Lung (tissue), 11 donors: ENCODE measurements at regions not wholly inside any gene's neighbourhood (a gene's known extent, or its start where the extent isn't known, plus 50 kb on each side); places are given as distances from the start of the nearest gene placed in this dataset.

ENCODE experiments used
- ATAC-seq: fragments of 200-7000 bp; cut with Tn5 transposase; one replicate; pipeline ENCODE4 v1.9.1; 2020; ENCODE audit warnings: moderate number of reproducible peaks; ENCODE audit not compliant: insufficient read depth, low FRiP score
- DNase-seq, 3 donors: peaks; one replicate each; pipeline ENCODE4 v3.0.0-alpha.2; 2013 to 2017
- H3K27ac ChIP-seq, 2 donors: one replicate each; pipeline ENCODE4 v1.5.1; 2013; ENCODE audit warnings: mild to moderate bottlenecking in 2 of 2, moderate library complexity in 2 of 2, control low read depth in 1 of 2, inconsistent platforms in 1 of 2, low read depth in 1 of 2, low read length in 1 of 2
- H3K27me3 ChIP-seq, 3 donors: one replicate each; pipeline ENCODE4 v1.5.1; 2013; ENCODE audit warnings: low read length in 2 of 3; ENCODE audit not compliant: control insufficient read depth in 3 of 3, insufficient read depth in 3 of 3
- H3K36me3 ChIP-seq, 4 donors: one replicate each; pipeline ENCODE4 v1.5.1; 2013; ENCODE audit warnings: low read length in 4 of 4, mild to moderate bottlenecking in 1 of 4, moderate library complexity in 1 of 4; ENCODE audit not compliant: control insufficient read depth in 4 of 4, insufficient read depth in 4 of 4
- H3K4me1 ChIP-seq, 5 donors: one replicate each; pipeline ENCODE4 v1.5.1; 2013; ENCODE audit warnings: low read length in 5 of 5, mild to moderate bottlenecking in 2 of 5, moderate library complexity in 1 of 5; ENCODE audit not compliant: control insufficient read depth in 5 of 5, insufficient read depth in 5 of 5
- H3K4me3 ChIP-seq: one replicate; pipeline ENCODE4 v1.5.1; 2013; ENCODE audit warnings: mild to moderate bottlenecking, control low read depth, moderate library complexity
- H3K9ac ChIP-seq, 2 donors: one replicate each; pipeline ENCODE4 v1.5.1; 2013; ENCODE audit warnings: low read length in 2 of 2, control low read depth in 1 of 2; ENCODE audit not compliant: insufficient read depth in 1 of 2
- H3K9me3 ChIP-seq, 4 donors: one replicate each; pipeline ENCODE4 v1.5.1; 2013; ENCODE audit warnings: low read length in 3 of 4, mild to moderate bottlenecking in 1 of 4, moderate library complexity in 1 of 4; ENCODE audit not compliant: control insufficient read depth in 4 of 4, insufficient read depth in 3 of 4
- CTCF ChIP-seq: IDR thresholded peaks from 2 replicates; pipeline ENCODE4 v1.5.1; 2012; ENCODE audit warnings: mild to moderate bottlenecking; ENCODE audit errors: control extremely low read depth, extremely low read depth
- WGBS, 2 donors: extraction: QIAGEN DNeasy Blood & Tissue Kit; methylation state at CpG; one replicate each; pipeline ENCODE4 v1.1.7; 2013; 5-methylcytosine and 5-hydroxymethylcytosine counted together
- donor health status: control.
- donor health status: control.
- donor health status: Bipolar disorder and iron deficiency.
- donor health status: healthy.
- donor health status: DM: yes; HTN: yes; CAD: no.

- no peak for ATAC-seq
- DNase-seq: no peak
- WGBS, 2 donors: 90 to 93% methylated on average over 2 of the region's 2 CpGs
- Histone ChIP-seq H3K9me3 (no peaks in the 10 kb centered on the region), H3K4me1 (no peaks in the 10 kb centered on the region), H3K9ac (no peak overlapping the region), H3K4me3 (no peak overlapping the region), H3K27ac (no peak overlapping the region), H3K36me3 (no peaks in the 10 kb centered on the region), H3K27me3 (no peaks in the 10 kb centered on the region)
- TF ChIP-seq CTCF: no peak
Measured at GRCh38 chr6:95142101-95142500, 435.2 kb upstream of the MANEA start.

DNA sequence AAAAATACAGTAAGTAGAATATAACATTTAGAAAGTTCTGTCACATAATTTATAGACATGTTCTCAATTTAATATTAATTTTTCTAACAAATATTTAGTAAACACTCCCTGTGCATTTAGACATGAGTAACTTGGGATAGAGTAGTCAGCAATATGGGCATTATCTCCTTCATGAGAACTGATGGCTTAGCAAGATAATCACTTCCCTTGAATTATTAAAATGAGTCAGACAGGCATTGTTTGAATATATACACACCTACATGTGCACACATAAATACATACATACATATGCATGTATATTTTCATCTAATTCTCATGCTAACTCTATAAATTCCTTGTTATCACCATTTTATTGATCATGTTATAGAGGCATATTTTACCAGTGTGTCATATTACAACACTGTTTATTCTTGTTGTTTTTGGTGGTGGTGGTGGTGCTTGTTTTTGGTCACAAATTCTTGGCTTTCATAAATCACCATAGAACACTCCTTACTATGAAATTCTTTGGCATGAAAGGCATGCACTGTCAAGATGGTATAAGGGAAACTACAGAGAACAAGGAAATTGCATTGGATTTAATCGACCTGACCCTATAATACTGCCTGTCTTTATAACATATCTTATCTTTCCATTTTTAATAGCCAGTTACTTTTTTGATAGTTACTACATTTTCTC is 434.5 kb upstream of the MANEA start:
- DNase-seq (no peak), ATAC-seq (no peak)
- no peaks in the 10 kb centered on the region for H3K36me3 ChIP-seq
- no peak overlapping the region for H3K4me3 ChIP-seq
- H3K27me3 ChIP-seq: no peaks in the 10 kb centered on the region
- no peaks in the 10 kb centered on the region for H3K9me3 ChIP-seq
- H3K27ac ChIP-seq: no peak overlapping the region
- no peak overlapping the region for H3K9ac ChIP-seq
- WGBS, 2 donors: 73 to 82% methylated on average over 1 of the region's 1 CpG
- H3K4me1 ChIP-seq: no peaks in the 10 kb centered on the region
- no peak for TF ChIP-seq CTCF

- 55 to 66% methylated on average over 5 of the region's 5 CpGs for WGBS, 2 donors
- H3K4me3 ChIP-seq: no peak overlapping the region
- H3K27ac ChIP-seq: no peak overlapping the region
- no peaks in the 10 kb centered on the region for H3K9me3 ChIP-seq
- no peaks in the 10 kb centered on the region for H3K27me3 ChIP-seq
- ATAC-seq (no peak), DNase-seq (no peak)
- H3K4me1 ChIP-seq: no peaks in the 10 kb centered on the region
- H3K9ac ChIP-seq: no peak overlapping the region
- TF ChIP-seq CTCF: no peak
- H3K36me3 ChIP-seq: no peaks in the 10 kb centered on the region
Measured at GRCh38 chr6:95143408-95144180, 433.7 kb upstream of the MANEA start.
